ENCODE measurements at regions not wholly inside any gene's neighbourhood (a gene's known extent, or its start where the extent isn't known, plus 50 kb on each side); places are given as distances from the start of the nearest gene placed in this dataset.

- Histone ChIP-seq H3K9me3 (replicated peaks in 1 of 2; ENCODE audit: control insufficient read depth in 2 of 2, insufficient read depth in 1 of 2, low read depth in 1 of 2, low read length in 2 of 2) (no peaks in the 10 kb centered on the region), H2AK5ac (ENCODE audit: low read depth, low read length) (no peak overlapping the region), H4K8ac (ENCODE audit: low read depth, low read length) (no peak overlapping the region), H3K27me3 (ENCODE audit: control insufficient read depth in 3 of 3, insufficient read depth in 3 of 3, low read depth in 1 of 3, low read length in 3 of 3) (no peaks in the 10 kb centered on the region), H3K14ac (ENCODE audit: low read length) (no peak overlapping the region), H2BK5ac (ENCODE audit: low read length) (no peak overlapping the region), H3K36me3 (replicated peaks in 1 of 2; ENCODE audit: control insufficient read depth in 2 of 2, insufficient read depth in 2 of 2, low read length in 2 of 2) (peaks cover 0 to 1% of the 10 kb centered on the region in 2 donors), H3K4me2 (ENCODE audit: insufficient read depth, low read length, poor library complexity, severe bottlenecking) (no peak overlapping the region), H3K4me3 (ENCODE audit: low read length in 2 of 2) (no peak overlapping the region), H3K27ac (replicated peaks; ENCODE audit: low read length) (no peak overlapping the region), H3K18ac (ENCODE audit: low read length) (no peak overlapping the region), H3K9ac (ENCODE audit: low read depth, low read length, poor library complexity) (no peak overlapping the region), H3K79me1 (ENCODE audit: low read depth, low read length) (no peaks in the 10 kb centered on the region), H3K4me1 (ENCODE audit: control insufficient read depth in 2 of 2, insufficient read depth in 1 of 2, low read depth in 1 of 2, low read length in 2 of 2) (no peaks in the 10 kb centered on the region), H2BK15ac (ENCODE audit: low read length) (no peak overlapping the region), H2BK120ac (ENCODE audit: low read depth, low read length) (no peak overlapping the region), H3K4ac (ENCODE audit: low read length) (no peak overlapping the region), H3K23ac (ENCODE audit: low read depth, low read length, poor library complexity) (no peak overlapping the region), H2BK12ac (ENCODE audit: low read length) (no peak overlapping the region), H4K91ac (ENCODE audit: low read depth, low read length, poor library complexity) (no peak overlapping the region), H2AFZ (ENCODE audit: low read length) (no peak overlapping the region)
- no CpG with 5 or more reads among the region's 1 CpG for WGBS, 2 donors (ENCODE audit: extremely low coverage in 2 of 2, insufficient read length in 2 of 2, insufficient replicate concordance in 1 of 2)
- DNase-seq (ENCODE audit: low spot score) = no peak
Observed at GRCh38 chr18:60202708-60203107, 169.9 kb downstream of the MC4R start.

DNA sequence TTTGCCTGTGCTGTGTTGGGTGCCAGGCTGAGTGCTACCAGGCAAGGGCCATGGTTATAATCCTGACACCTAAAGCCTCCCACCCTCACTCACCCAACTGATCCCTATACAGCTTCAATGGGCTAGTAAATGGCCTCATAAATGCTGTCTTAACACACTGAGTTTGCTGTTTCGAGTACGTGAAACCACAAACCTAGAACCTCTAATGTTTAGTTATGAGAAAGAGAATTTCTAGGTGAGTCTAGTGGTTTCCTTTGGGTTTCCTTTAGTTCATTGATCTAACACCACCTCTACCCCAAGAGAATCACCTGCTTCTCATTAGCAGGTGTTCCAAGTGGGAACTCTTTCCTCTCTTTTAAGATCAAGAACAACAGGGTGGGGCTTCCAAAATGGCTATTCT, 172.0 kb downstream of the MC4R start:
- WGBS, 2 donors (ENCODE audit: extremely low coverage in 2 of 2, insufficient read length in 2 of 2, insufficient replicate concordance in 1 of 2) = no CpG with 5 or more reads among the region's 2 CpGs
- H2BK15ac ChIP-seq (ENCODE audit: low read length) = no peak overlapping the region
- no peak overlapping the region for H3K4ac ChIP-seq (ENCODE audit: low read length)
- H3K36me3 ChIP-seq (replicated peaks in 1 of 2; ENCODE audit: control insufficient read depth in 2 of 2, insufficient read depth in 2 of 2, low read length in 2 of 2) = peaks cover 0 to 1% of the 10 kb centered on the region in 2 donors
- H4K8ac ChIP-seq (ENCODE audit: low read depth, low read length) = no peak overlapping the region
- H3K27ac ChIP-seq (replicated peaks; ENCODE audit: low read length) = no peak overlapping the region
- no peak overlapping the region for H2BK5ac ChIP-seq (ENCODE audit: low read length)
- H2BK120ac ChIP-seq (ENCODE audit: low read depth, low read length) = no peak overlapping the region
- H3K4me1 ChIP-seq (ENCODE audit: control insufficient read depth in 2 of 2, insufficient read depth in 1 of 2, low read depth in 1 of 2, low read length in 2 of 2) = no peaks in the 10 kb centered on the region
- H2BK12ac ChIP-seq (ENCODE audit: low read length) = no peak overlapping the region
- no peak overlapping the region for H3K14ac ChIP-seq (ENCODE audit: low read length)
- no peak overlapping the region for H4K91ac ChIP-seq (ENCODE audit: low read depth, low read length, poor library complexity)
- H3K4me2 ChIP-seq (ENCODE audit: insufficient read depth, low read length, poor library complexity, severe bottlenecking) = no peak overlapping the region
- no peaks in the 10 kb centered on the region for H3K9me3 ChIP-seq (replicated peaks in 1 of 2; ENCODE audit: control insufficient read depth in 2 of 2, insufficient read depth in 1 of 2, low read depth in 1 of 2, low read length in 2 of 2)
- no peaks in the 10 kb centered on the region for H3K27me3 ChIP-seq (ENCODE audit: control insufficient read depth in 3 of 3, insufficient read depth in 3 of 3, low read depth in 1 of 3, low read length in 3 of 3)
- H3K9ac ChIP-seq (ENCODE audit: low read depth, low read length, poor library complexity) = no peak overlapping the region
- H3K18ac ChIP-seq (ENCODE audit: low read length) = no peak overlapping the region
- no peak overlapping the region for H2AFZ ChIP-seq (ENCODE audit: low read length)
- no peak overlapping the region for H3K23ac ChIP-seq (ENCODE audit: low read depth, low read length, poor library complexity)
- H3K4me3 ChIP-seq (ENCODE audit: low read length in 2 of 2) = no peak overlapping the region
- H3K79me1 ChIP-seq (ENCODE audit: low read depth, low read length) = no peaks in the 10 kb centered on the region
- no peak for DNase-seq (ENCODE audit: low spot score)
- no peak overlapping the region for H2AK5ac ChIP-seq (ENCODE audit: low read depth, low read length)

DNA sequence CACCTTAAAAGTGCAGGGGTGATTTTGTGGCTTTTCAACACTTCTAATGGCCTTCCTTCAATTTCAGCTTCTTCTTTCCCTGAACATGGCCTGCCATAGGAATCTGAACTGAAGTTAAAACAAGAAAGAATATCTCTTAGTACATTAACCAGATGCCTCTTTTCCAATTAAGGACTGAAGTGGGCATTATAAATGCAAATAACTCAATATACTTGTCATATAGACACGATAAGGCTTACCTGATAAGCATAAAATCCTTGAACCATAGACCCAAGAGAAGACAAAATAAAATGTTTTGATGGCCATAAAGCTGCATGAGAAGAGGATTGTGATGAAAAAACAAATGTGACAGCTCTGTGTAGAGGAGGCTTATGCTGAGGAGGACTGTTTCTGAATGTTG, 173.1 kb downstream of the MC4R start:
- no peak for DNase-seq (ENCODE audit: low spot score)
- no peaks in the 10 kb centered on the region for H3K79me1 ChIP-seq (ENCODE audit: low read depth, low read length)
- no peaks in the 10 kb centered on the region for H3K4me1 ChIP-seq (ENCODE audit: control insufficient read depth in 2 of 2, insufficient read depth in 1 of 2, low read depth in 1 of 2, low read length in 2 of 2)
- H3K4ac ChIP-seq (ENCODE audit: low read length) = no peak overlapping the region
- no peak overlapping the region for H2BK5ac ChIP-seq (ENCODE audit: low read length)
- no peak overlapping the region for H2AFZ ChIP-seq (ENCODE audit: low read length)
- H2BK15ac ChIP-seq (ENCODE audit: low read length) = no peak overlapping the region
- H2BK120ac ChIP-seq (ENCODE audit: low read depth, low read length) = no peak overlapping the region
- no peak overlapping the region for H3K4me3 ChIP-seq (ENCODE audit: low read length in 2 of 2)
- H3K23ac ChIP-seq (ENCODE audit: low read depth, low read length, poor library complexity) = no peak overlapping the region
- WGBS, 2 donors (ENCODE audit: extremely low coverage in 2 of 2, insufficient read length in 2 of 2, insufficient replicate concordance in 1 of 2) = no CpG with 5 or more reads among the region's 1 CpG
- H3K27ac ChIP-seq (replicated peaks; ENCODE audit: low read length) = no peak overlapping the region
- no peak overlapping the region for H2BK12ac ChIP-seq (ENCODE audit: low read length)
- H3K9ac ChIP-seq (ENCODE audit: low read depth, low read length, poor library complexity) = no peak overlapping the region
- no peak overlapping the region for H2AK5ac ChIP-seq (ENCODE audit: low read depth, low read length)
- H4K8ac ChIP-seq (ENCODE audit: low read depth, low read length) = no peak overlapping the region
- peaks cover 0 to 1% of the 10 kb centered on the region in 2 donors for H3K36me3 ChIP-seq (replicated peaks in 1 of 2; ENCODE audit: control insufficient read depth in 2 of 2, insufficient read depth in 2 of 2, low read length in 2 of 2)
- no peak overlapping the region for H3K4me2 ChIP-seq (ENCODE audit: insufficient read depth, low read length, poor library complexity, severe bottlenecking)
- no peaks in the 10 kb centered on the region for H3K27me3 ChIP-seq (ENCODE audit: control insufficient read depth in 3 of 3, insufficient read depth in 3 of 3, low read depth in 1 of 3, low read length in 3 of 3)
- no peak overlapping the region for H3K18ac ChIP-seq (ENCODE audit: low read length)
- H4K91ac ChIP-seq (ENCODE audit: low read depth, low read length, poor library complexity) = no peak overlapping the region
- H3K9me3 ChIP-seq (replicated peaks in 1 of 2; ENCODE audit: control insufficient read depth in 2 of 2, insufficient read depth in 1 of 2, low read depth in 1 of 2, low read length in 2 of 2) = no peaks in the 10 kb centered on the region
- H3K14ac ChIP-seq (ENCODE audit: low read length) = no peak overlapping the region

DNA sequence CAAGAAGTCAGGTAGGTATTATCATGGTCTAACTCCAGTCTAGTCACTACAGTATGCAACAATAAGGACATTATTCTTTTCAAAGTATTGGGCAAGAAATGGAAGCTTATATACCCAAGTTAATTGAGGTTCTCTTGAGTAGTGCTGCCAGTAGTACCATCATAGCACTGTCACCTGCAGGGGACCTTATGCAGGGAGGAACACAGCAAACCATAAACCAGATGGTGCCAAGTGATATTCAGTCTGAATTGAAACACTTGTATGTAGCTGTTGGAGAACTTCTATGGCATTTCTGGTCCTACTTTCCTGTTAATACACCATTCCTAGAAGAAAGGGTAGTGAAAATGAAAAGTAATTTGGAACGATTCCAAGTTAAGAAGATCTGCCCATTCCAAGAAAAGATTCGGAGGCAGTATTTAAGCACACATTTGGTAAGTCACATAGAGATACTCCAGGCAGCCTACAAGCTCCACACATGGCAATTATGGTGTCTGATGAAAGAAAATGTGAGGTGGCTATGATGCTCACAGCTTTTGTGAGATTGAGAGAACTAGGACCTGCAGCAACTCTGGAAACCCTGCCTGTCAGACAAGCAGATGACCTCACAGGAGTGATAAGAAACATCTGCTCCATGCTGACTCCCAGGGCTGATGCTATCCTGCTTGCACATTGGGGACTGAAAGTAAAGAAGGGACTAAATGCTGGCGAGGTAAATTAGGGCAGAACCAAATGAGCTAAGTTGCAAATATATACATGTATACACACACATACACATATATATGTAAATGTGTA, 174.7 kb downstream of the MC4R start:
- Histone ChIP-seq H3K18ac (ENCODE audit: low read length) (no peak overlapping the region), H3K79me1 (ENCODE audit: low read depth, low read length) (no peaks in the 10 kb centered on the region), H3K4me2 (ENCODE audit: insufficient read depth, low read length, poor library complexity, severe bottlenecking) (no peak overlapping the region), H2AK5ac (ENCODE audit: low read depth, low read length) (no peak overlapping the region), H3K36me3 (replicated peaks in 1 of 2; ENCODE audit: control insufficient read depth in 2 of 2, insufficient read depth in 2 of 2, low read length in 2 of 2) (no peaks in the 10 kb centered on the region), H3K14ac (ENCODE audit: low read length) (no peak overlapping the region), H3K9me3 (replicated peaks in 1 of 2; ENCODE audit: control insufficient read depth in 2 of 2, insufficient read depth in 1 of 2, low read depth in 1 of 2, low read length in 2 of 2) (no peaks in the 10 kb centered on the region), H3K4me3 (ENCODE audit: low read length in 2 of 2) (no peak overlapping the region), H3K23ac (ENCODE audit: low read depth, low read length, poor library complexity) (no peak overlapping the region), H3K4me1 (ENCODE audit: control insufficient read depth in 2 of 2, insufficient read depth in 1 of 2, low read depth in 1 of 2, low read length in 2 of 2) (no peaks in the 10 kb centered on the region), H2BK120ac (ENCODE audit: low read depth, low read length) (no peak overlapping the region), H4K8ac (ENCODE audit: low read depth, low read length) (no peak overlapping the region), H2BK15ac (ENCODE audit: low read length) (no peak overlapping the region), H2BK5ac (ENCODE audit: low read length) (no peak overlapping the region), H3K9ac (ENCODE audit: low read depth, low read length, poor library complexity) (no peak overlapping the region), H3K4ac (ENCODE audit: low read length) (no peak overlapping the region), H2BK12ac (ENCODE audit: low read length) (no peak overlapping the region), H3K27ac (replicated peaks; ENCODE audit: low read length) (no peak overlapping the region), H3K27me3 (ENCODE audit: control insufficient read depth in 3 of 3, insufficient read depth in 3 of 3, low read depth in 1 of 3, low read length in 3 of 3) (no peaks in the 10 kb centered on the region), H2AFZ (ENCODE audit: low read length) (no peak overlapping the region), H4K91ac (ENCODE audit: low read depth, low read length, poor library complexity) (no peak overlapping the region)
- no peak for DNase-seq (ENCODE audit: low spot score)
- WGBS, 2 donors (ENCODE audit: extremely low coverage in 2 of 2, insufficient read length in 2 of 2, insufficient replicate concordance in 1 of 2) = no CpG with 5 or more reads among the region's 3 CpGs

All from neuronal stem cell (in vitro differentiated cells).